ENCODE measurements at regions not wholly inside any gene's neighbourhood (a gene's known extent, or its start where the extent isn't known, plus 50 kb on each side); places are given as distances from the start of the nearest gene placed in this dataset.
"Not testable (repeated sequence)": the region's sequence is repeated elsewhere in the genome, so short reads cannot be mapped to it uniquely, and the experiment has no call there.

DNA sequence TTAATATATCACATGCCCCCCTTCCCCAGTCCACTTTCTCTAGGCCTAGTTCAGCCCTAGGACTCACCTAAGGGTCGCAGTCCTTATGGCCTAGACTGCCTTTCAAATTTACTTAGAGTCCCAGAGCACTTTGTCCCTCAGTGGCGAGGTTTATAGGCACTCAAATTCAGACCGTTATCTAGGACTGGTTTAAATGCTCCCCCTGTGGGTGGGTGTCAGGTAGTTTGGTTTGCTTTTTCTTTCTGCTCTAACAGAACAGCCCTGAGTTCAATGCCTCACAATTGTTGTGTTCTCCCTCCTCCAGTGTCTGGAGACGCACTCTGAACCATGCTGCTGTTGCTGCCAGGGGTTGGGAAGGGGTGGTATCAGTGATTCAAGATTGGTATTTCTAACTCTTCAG lies 317.1 kb downstream of the MAT2B start:
- H3K36me3 ChIP-seq (replicated peaks; ENCODE audit: control insufficient read depth, insufficient read depth, low read length): no peaks in the 10 kb centered on the region
- DNase-seq: no peak
- no peak overlapping the region for H3K4me3 ChIP-seq (ENCODE audit: insufficient read depth, low read depth, low read length)
- no peaks in the 10 kb centered on the region for H3K27me3 ChIP-seq (ENCODE audit: control insufficient read depth, insufficient read depth, low read length)

- Histone ChIP-seq H3K36me3 (replicated peaks; ENCODE audit: control insufficient read depth, insufficient read depth, low read length) (no peaks in the 10 kb centered on the region), H3K4me3 (ENCODE audit: insufficient read depth, low read depth, low read length) (no peak overlapping the region), H3K27me3 (ENCODE audit: control insufficient read depth, insufficient read depth, low read length) (no peaks in the 10 kb centered on the region)
- no peak for DNase-seq
Measured at GRCh38 chr5:163825661-163826060, 320.2 kb downstream of the MAT2B start.

DNA sequence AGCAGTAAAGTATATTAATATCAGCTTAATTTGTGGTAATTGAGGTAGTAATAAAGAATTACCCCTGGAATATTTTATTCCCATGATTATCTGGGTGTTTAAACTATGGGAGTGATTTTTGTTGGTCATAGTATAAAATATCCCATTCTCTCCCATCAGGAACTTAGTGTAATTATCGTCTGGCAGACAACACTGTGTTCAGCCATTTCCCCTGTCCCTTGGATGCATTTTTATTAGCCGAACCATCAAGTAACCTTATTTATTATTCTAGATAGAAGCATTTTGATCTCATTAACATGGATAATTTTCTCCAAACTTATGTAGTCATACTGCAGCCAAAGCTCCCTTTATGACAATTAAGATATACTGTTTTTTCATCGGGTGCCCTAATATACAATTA lies 320.8 kb downstream of the MAT2B start:
- H3K36me3 ChIP-seq (replicated peaks; ENCODE audit: control insufficient read depth, insufficient read depth, low read length): no peaks in the 10 kb centered on the region
- no peak for DNase-seq
- H3K4me3 ChIP-seq (ENCODE audit: insufficient read depth, low read depth, low read length): no peak overlapping the region
- no peaks in the 10 kb centered on the region for H3K27me3 ChIP-seq (ENCODE audit: control insufficient read depth, insufficient read depth, low read length)

GRCh38 chr5:163832155-163832554 lies 326.7 kb downstream of the MAT2B start:
- no peak for DNase-seq
- Histone ChIP-seq H3K4me3 (ENCODE audit: insufficient read depth, low read depth, low read length) (no peak overlapping the region), H3K27me3 (ENCODE audit: control insufficient read depth, insufficient read depth, low read length) (no peaks in the 10 kb centered on the region), H3K36me3 (replicated peaks; ENCODE audit: control insufficient read depth, insufficient read depth, low read length) (no peaks in the 10 kb centered on the region)

GRCh38 chr5:163838738-163839137 lies 333.3 kb downstream of the MAT2B start:
- DNase-seq: no peak
- no peaks in the 10 kb centered on the region for H3K36me3 ChIP-seq (replicated peaks; ENCODE audit: control insufficient read depth, insufficient read depth, low read length)
- no peaks in the 10 kb centered on the region for H3K27me3 ChIP-seq (ENCODE audit: control insufficient read depth, insufficient read depth, low read length)
- H3K4me3 ChIP-seq (ENCODE audit: insufficient read depth, low read depth, low read length): no peak overlapping the region

DNA sequence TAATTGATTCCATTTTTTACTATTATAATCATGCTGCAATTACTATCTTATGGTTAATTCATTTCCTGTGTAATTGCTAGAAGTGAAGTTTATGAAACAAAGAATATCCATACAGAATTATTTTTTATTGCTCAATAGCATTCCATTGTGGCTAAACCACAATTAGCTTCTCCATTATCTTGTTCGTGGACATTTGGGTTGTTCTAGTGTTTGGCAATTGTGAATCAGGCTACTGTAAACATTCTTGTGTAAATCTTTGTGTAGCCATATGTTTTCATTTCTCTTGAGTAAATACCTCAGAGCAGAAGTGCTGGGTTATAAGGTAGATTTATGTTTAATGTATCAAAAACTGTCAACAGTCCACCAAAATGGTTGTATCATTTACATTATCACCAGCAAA lies 341.1 kb downstream of the MAT2B start:
- DNase-seq: no peak
- Histone ChIP-seq H3K4me3 (ENCODE audit: insufficient read depth, low read depth, low read length) (no peak overlapping the region), H3K27me3 (ENCODE audit: control insufficient read depth, insufficient read depth, low read length) (no peaks in the 10 kb centered on the region), H3K36me3 (replicated peaks; ENCODE audit: control insufficient read depth, insufficient read depth, low read length) (no peaks in the 10 kb centered on the region)

DNA sequence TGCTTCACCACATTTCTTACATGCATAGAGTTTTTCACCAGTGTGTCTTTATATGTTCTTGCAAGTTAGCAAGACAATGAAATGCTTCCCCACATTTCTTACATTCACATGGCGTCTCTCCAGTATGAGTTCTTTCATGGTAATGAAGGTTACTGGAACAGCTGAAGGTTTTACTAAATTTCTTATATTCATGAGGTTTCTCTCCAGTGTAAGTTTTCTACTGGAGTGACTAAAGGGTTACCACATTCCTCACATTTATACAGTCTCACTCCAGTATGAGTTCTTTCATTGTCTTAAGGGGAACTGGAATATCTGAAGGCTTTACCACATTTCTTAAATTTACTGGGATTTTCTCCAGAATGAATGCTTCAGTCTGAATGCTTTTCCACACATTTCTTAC lies 350.3 kb downstream of the MAT2B start:
- Histone ChIP-seq H3K36me3 (replicated peaks; ENCODE audit: control insufficient read depth, insufficient read depth, low read length) (no peaks in the 10 kb centered on the region), H3K27me3 (ENCODE audit: control insufficient read depth, insufficient read depth, low read length) (no peaks in the 10 kb centered on the region), H3K4me3 (ENCODE audit: insufficient read depth, low read depth, low read length) (no peak overlapping the region)
- no peak for DNase-seq

- Histone ChIP-seq H3K4me3 (ENCODE audit: insufficient read depth, low read depth, low read length) (no peak overlapping the region), H3K27me3 (ENCODE audit: control insufficient read depth, insufficient read depth, low read length) (no peaks in the 10 kb centered on the region), H3K36me3 (replicated peaks; ENCODE audit: control insufficient read depth, insufficient read depth, low read length) (no peaks in the 10 kb centered on the region)
- DNase-seq: no peak
Measured at GRCh38 chr5:163861670-163862069, 356.3 kb downstream of the MAT2B start.

DNA sequence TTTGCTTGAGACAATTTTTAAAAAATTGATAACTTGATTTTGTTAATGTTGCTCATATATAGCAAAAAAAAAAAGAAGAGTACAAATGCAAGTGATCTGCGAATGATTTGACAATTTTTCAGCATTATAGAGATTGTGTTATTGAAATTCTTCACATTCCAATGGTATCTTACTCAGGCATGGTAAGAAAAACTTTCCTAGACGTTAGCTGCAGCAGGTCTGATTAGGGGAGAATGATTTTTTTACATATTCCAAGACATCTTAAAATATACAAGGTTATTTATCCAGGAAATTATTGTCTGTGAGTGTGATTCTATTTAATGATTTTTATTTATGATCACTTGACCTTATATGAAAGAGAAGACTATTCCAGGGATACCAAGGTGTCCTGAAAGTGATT lies 361.9 kb downstream of the MAT2B start:
- Histone ChIP-seq H3K4me3 (ENCODE audit: insufficient read depth, low read depth, low read length) (no peak overlapping the region), H3K36me3 (replicated peaks; ENCODE audit: control insufficient read depth, insufficient read depth, low read length) (no peaks in the 10 kb centered on the region), H3K27me3 (ENCODE audit: control insufficient read depth, insufficient read depth, low read length) (no peaks in the 10 kb centered on the region)
- no peak for DNase-seq

GRCh38 chr5:163867738-163868137 lies 362.3 kb downstream of the MAT2B start:
- no peaks in the 10 kb centered on the region for H3K36me3 ChIP-seq (replicated peaks; ENCODE audit: control insufficient read depth, insufficient read depth, low read length)
- H3K4me3 ChIP-seq (ENCODE audit: insufficient read depth, low read depth, low read length): no peak overlapping the region
- H3K27me3 ChIP-seq (ENCODE audit: control insufficient read depth, insufficient read depth, low read length): no peaks in the 10 kb centered on the region
- no peak for DNase-seq

DNA sequence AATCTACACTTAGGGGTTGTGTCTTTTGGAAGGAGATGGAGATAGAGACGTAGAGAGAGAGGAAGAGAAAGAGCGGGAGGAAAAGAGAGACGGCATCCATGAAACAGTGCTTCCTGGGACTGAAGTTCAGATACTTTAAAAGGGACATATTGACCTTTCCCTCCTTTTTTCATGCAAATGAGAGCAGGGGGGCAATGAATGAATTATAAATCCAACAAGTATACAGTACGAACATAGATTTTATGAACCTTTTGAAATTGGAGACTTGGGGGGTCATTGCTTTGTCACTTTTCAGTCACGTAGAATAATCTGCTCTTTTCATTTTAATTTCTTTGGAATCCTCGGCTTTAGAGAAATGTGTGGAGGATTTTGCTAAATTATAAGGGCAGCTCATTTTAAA lies 364.2 kb downstream of the MAT2B start:
- Histone ChIP-seq H3K36me3 (replicated peaks; ENCODE audit: control insufficient read depth, insufficient read depth, low read length) (no peaks in the 10 kb centered on the region), H3K27me3 (ENCODE audit: control insufficient read depth, insufficient read depth, low read length) (no peaks in the 10 kb centered on the region), H3K4me3 (ENCODE audit: insufficient read depth, low read depth, low read length) (no peak overlapping the region)
- no peak for DNase-seq

DNA sequence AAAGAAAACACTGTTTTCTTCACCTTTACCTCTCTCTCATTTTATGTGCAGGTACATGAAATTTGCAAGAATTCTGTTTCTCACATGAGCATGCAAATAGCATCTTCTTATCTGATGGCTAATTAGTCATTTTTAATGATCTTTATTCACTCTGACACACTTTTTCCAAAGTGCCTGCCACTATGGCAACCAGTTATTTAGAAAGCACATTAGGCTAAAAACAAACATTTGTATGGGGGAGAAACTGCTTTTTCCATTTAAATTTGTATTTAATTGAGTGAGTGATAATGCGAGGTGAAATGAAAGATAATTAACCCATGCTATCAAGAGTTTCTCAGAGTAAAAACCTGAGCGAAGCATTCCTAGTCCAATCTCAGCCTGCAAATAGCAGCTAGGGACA lies 365.0 kb downstream of the MAT2B start:
- Histone ChIP-seq H3K4me3 (ENCODE audit: insufficient read depth, low read depth, low read length) (no peak overlapping the region), H3K36me3 (replicated peaks; ENCODE audit: control insufficient read depth, insufficient read depth, low read length) (no peaks in the 10 kb centered on the region), H3K27me3 (ENCODE audit: control insufficient read depth, insufficient read depth, low read length) (no peaks in the 10 kb centered on the region)
- DNase-seq: no peak

- no peaks in the 10 kb centered on the region for H3K36me3 ChIP-seq (replicated peaks; ENCODE audit: control insufficient read depth, insufficient read depth, low read length)
- no peak overlapping the region for H3K4me3 ChIP-seq (ENCODE audit: insufficient read depth, low read depth, low read length)
- DNase-seq: no peak
- no peaks in the 10 kb centered on the region for H3K27me3 ChIP-seq (ENCODE audit: control insufficient read depth, insufficient read depth, low read length)
Measured at GRCh38 chr5:163874431-163874830, 369.0 kb downstream of the MAT2B start.

DNA sequence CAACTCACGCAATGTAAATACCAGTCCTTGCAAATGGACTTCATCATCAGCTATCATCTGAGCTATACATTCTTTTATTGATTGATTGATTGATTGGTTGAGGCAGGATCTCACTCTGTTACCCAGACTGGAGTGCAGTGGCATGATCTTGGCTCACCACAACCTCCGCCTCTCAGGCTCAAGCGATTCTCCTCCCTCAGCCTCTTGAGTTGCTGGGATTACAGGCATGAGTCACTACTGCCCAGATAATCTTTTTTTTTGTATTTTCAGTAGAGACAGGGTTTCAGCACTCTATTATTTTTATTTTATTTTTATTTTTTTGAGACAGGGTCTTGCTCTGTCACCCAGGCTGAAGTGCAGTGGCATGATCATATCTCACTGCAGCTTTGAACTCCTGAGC lies 369.5 kb downstream of the MAT2B start:
- H3K36me3 ChIP-seq (replicated peaks; ENCODE audit: control insufficient read depth, insufficient read depth, low read length); H3K4me3 ChIP-seq (ENCODE audit: insufficient read depth, low read depth, low read length); H3K27me3 ChIP-seq (ENCODE audit: control insufficient read depth, insufficient read depth, low read length); DNase-seq: not testable (repeated sequence)

- no peaks in the 10 kb centered on the region for H3K36me3 ChIP-seq (replicated peaks; ENCODE audit: control insufficient read depth, insufficient read depth, low read length)
- no peak for DNase-seq
- H3K27me3 ChIP-seq (ENCODE audit: control insufficient read depth, insufficient read depth, low read length): no peaks in the 10 kb centered on the region
- H3K4me3 ChIP-seq (ENCODE audit: insufficient read depth, low read depth, low read length): no peak overlapping the region
Measured at GRCh38 chr5:163877865-163878264, 372.4 kb downstream of the MAT2B start.

DNA sequence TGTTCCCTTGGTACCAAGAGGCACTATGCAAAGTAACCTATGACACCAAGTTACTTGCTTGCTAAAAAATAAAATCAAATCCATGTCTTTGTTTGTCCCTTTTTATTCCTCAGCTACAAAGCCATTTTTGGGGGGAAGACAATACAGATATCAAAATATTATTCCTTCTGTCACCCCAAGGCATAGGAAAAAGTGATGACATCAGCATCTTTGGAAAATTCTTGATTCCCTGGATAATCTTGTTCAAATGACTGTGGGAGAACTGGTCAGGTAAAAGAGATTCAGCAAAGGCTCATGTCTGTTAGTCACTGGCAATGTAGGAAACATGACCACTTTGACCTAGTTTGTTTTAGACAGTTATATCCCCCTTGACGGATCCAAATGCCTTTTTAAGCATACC lies 373.1 kb downstream of the MAT2B start:
- Histone ChIP-seq H3K36me3 (replicated peaks; ENCODE audit: control insufficient read depth, insufficient read depth, low read length) (no peaks in the 10 kb centered on the region), H3K4me3 (ENCODE audit: insufficient read depth, low read depth, low read length) (no peak overlapping the region), H3K27me3 (ENCODE audit: control insufficient read depth, insufficient read depth, low read length) (no peaks in the 10 kb centered on the region)
- DNase-seq: no peak
